AG04450 (cell line): ENCODE measurements at regions not wholly inside any gene's neighbourhood (a gene's known extent, or its start where the extent isn't known, plus 50 kb on each side); places are given as distances from the start of the nearest gene placed in this dataset.

Experiments used
- CTCF ChIA-PET: fragments of 300-600, 350-600 bp; formaldehyde crosslinking; extraction: SDS; loops from one replicate; lab custom pipeline; 2022; ENCODE audit warnings: antibody characterized with exemption, inconsistent platforms; lab: Charles Lee
- POLR2A ChIA-PET: fragments of 350-600 bp; formaldehyde crosslinking; extraction: SDS; loops from one replicate; lab custom pipeline; 2021; ENCODE audit warnings: antibody characterized with exemption, inconsistent platforms; lab: Yijun Ruan, JAX
- DNase-seq: peaks from one replicate; pipeline ENCODE4 v3.0.0-alpha.2; 2011; ENCODE audit warnings: low read depth, low spot score
- H3K27ac ChIP-seq: one replicate; pipeline ENCODE4 v1.5.1; 2012; ENCODE audit warnings: low read depth, low read length, control low read depth
- H3K27me3 ChIP-seq: one replicate; pipeline ENCODE4 v1.6.0; 2012; ENCODE audit warnings: low read length; ENCODE audit not compliant: control insufficient read depth, insufficient read depth
- H3K4me3 ChIP-seq: 2 replicates; pipeline ENCODE4 v1.5.1; 2011; ENCODE audit warnings: mild to moderate bottlenecking, low read depth, low read length, control low read depth
- H3K9me3 ChIP-seq: 2 replicates; pipeline ENCODE4 v1.5.1; 2012; ENCODE audit warnings: low read length; ENCODE audit not compliant: control insufficient read depth, insufficient read depth
- CTCF ChIP-seq: IDR thresholded peaks from 2 replicates; pipeline ENCODE4 v1.5.1; 2011; ENCODE audit warnings: low read depth, low read length, control low read depth, inconsistent platforms

- POLR2A ChIA-PET: no interaction called here
- DNase-seq: no peak
- H3K27me3 ChIP-seq: no peaks in the 10 kb centered on the region
- no peak for TF ChIP-seq CTCF
- CTCF ChIA-PET: no interaction called here
- H3K4me3 ChIP-seq: no peak overlapping the region
- no peaks in the 10 kb centered on the region for H3K9me3 ChIP-seq
- no peak overlapping the region for H3K27ac ChIP-seq
Measured at GRCh38 chr12:68070957-68071356, 81.7 kb downstream of the IFNG-AS1 start.
